ENCODE measurements at regions not wholly inside any gene's neighbourhood (a gene's known extent, or its start where the extent isn't known, plus 50 kb on each side); places are given as distances from the start of the nearest gene placed in this dataset.

- no peaks in the 10 kb centered on the region for H3K9me3 ChIP-seq (ENCODE audit: control insufficient read depth in 1 of 2, low read length in 2 of 2)
- H3K9ac ChIP-seq (ENCODE audit: low read depth in 1 of 2, low read length in 2 of 2): no peak overlapping the region
Measured at GRCh38 chr2:6493669-6494068, 372.0 kb downstream of the CMPK2 start.

GRCh38 chr2:6495466-6495865 is 370.2 kb downstream of the CMPK2 start:
- Histone ChIP-seq H3K4me1 (ENCODE audit: control insufficient read depth in 1 of 2, insufficient read depth in 2 of 2, low read length in 2 of 2) (no peaks in the 10 kb centered on the region), H3K27ac (ENCODE audit: low read depth, low read length) (no peak overlapping the region), H3K4me3 (ENCODE audit: low read depth in 1 of 2, low read length in 2 of 2) (no peak overlapping the region), H3K27me3 (ENCODE audit: control insufficient read depth in 1 of 2, insufficient read depth in 2 of 2, low read length in 2 of 2) (no peaks in the 10 kb centered on the region), H3K9ac (ENCODE audit: low read depth in 1 of 2, low read length in 2 of 2) (no peak overlapping the region), H3K9me3 (ENCODE audit: control insufficient read depth in 1 of 2, low read length in 2 of 2) (no peaks in the 10 kb centered on the region), H3K36me3 (ENCODE audit: control insufficient read depth in 1 of 2, insufficient read depth in 2 of 2, low read length in 2 of 2) (no peaks in the 10 kb centered on the region)

More at GRCh38 chr2:6493669-6494068, 372.0 kb downstream of the CMPK2 start:
- Histone ChIP-seq H3K27ac (ENCODE audit: low read depth, low read length) (no peak overlapping the region), H3K4me3 (ENCODE audit: low read depth in 1 of 2, low read length in 2 of 2) (no peak overlapping the region), H3K27me3 (ENCODE audit: control insufficient read depth in 1 of 2, insufficient read depth in 2 of 2, low read length in 2 of 2) (no peaks in the 10 kb centered on the region), H3K4me1 (ENCODE audit: control insufficient read depth in 1 of 2, insufficient read depth in 2 of 2, low read length in 2 of 2) (no peaks in the 10 kb centered on the region), H3K36me3 (ENCODE audit: control insufficient read depth in 1 of 2, insufficient read depth in 2 of 2, low read length in 2 of 2) (no peaks in the 10 kb centered on the region)

- Histone ChIP-seq H3K27me3 (ENCODE audit: control insufficient read depth in 1 of 2, insufficient read depth in 2 of 2, low read length in 2 of 2) (no peaks in the 10 kb centered on the region), H3K4me1 (ENCODE audit: control insufficient read depth in 1 of 2, insufficient read depth in 2 of 2, low read length in 2 of 2) (no peaks in the 10 kb centered on the region), H3K9ac (ENCODE audit: low read depth in 1 of 2, low read length in 2 of 2) (no peak overlapping the region), H3K36me3 (ENCODE audit: control insufficient read depth in 1 of 2, insufficient read depth in 2 of 2, low read length in 2 of 2) (no peaks in the 10 kb centered on the region), H3K4me3 (ENCODE audit: low read depth in 1 of 2, low read length in 2 of 2) (no peak overlapping the region), H3K9me3 (ENCODE audit: control insufficient read depth in 1 of 2, low read length in 2 of 2) (no peaks in the 10 kb centered on the region), H3K27ac (ENCODE audit: low read depth, low read length) (no peak overlapping the region)
Measured at GRCh38 chr2:6496376-6496775, 369.3 kb downstream of the CMPK2 start.

GRCh38 chr2:6497048-6497447 is 368.7 kb downstream of the CMPK2 start:
- no peaks in the 10 kb centered on the region for H3K27me3 ChIP-seq (ENCODE audit: control insufficient read depth in 1 of 2, insufficient read depth in 2 of 2, low read length in 2 of 2)
- H3K36me3 ChIP-seq (ENCODE audit: control insufficient read depth in 1 of 2, insufficient read depth in 2 of 2, low read length in 2 of 2): no peaks in the 10 kb centered on the region
- no peak overlapping the region for H3K9ac ChIP-seq (ENCODE audit: low read depth in 1 of 2, low read length in 2 of 2)
- H3K4me3 ChIP-seq (ENCODE audit: low read depth in 1 of 2, low read length in 2 of 2): no peak overlapping the region
- no peaks in the 10 kb centered on the region for H3K4me1 ChIP-seq (ENCODE audit: control insufficient read depth in 1 of 2, insufficient read depth in 2 of 2, low read length in 2 of 2)
- no peak overlapping the region for H3K27ac ChIP-seq (ENCODE audit: low read depth, low read length)
- H3K9me3 ChIP-seq (ENCODE audit: control insufficient read depth in 1 of 2, low read length in 2 of 2): no peaks in the 10 kb centered on the region

- Histone ChIP-seq H3K9me3 (ENCODE audit: control insufficient read depth in 1 of 2, low read length in 2 of 2) (no peaks in the 10 kb centered on the region), H3K4me1 (ENCODE audit: control insufficient read depth in 1 of 2, insufficient read depth in 2 of 2, low read length in 2 of 2) (no peaks in the 10 kb centered on the region), H3K36me3 (ENCODE audit: control insufficient read depth in 1 of 2, insufficient read depth in 2 of 2, low read length in 2 of 2) (no peaks in the 10 kb centered on the region), H3K27ac (ENCODE audit: low read depth, low read length) (no peak overlapping the region), H3K4me3 (ENCODE audit: low read depth in 1 of 2, low read length in 2 of 2) (no peak overlapping the region), H3K9ac (ENCODE audit: low read depth in 1 of 2, low read length in 2 of 2) (no peak overlapping the region), H3K27me3 (ENCODE audit: control insufficient read depth in 1 of 2, insufficient read depth in 2 of 2, low read length in 2 of 2) (no peaks in the 10 kb centered on the region)
Measured at GRCh38 chr2:6498841-6499240, 366.9 kb downstream of the CMPK2 start.

- H3K36me3 ChIP-seq (ENCODE audit: control insufficient read depth in 1 of 2, insufficient read depth in 2 of 2, low read length in 2 of 2): no peaks in the 10 kb centered on the region
- H3K4me3 ChIP-seq (ENCODE audit: low read depth in 1 of 2, low read length in 2 of 2): no peak overlapping the region
- H3K9ac ChIP-seq (ENCODE audit: low read depth in 1 of 2, low read length in 2 of 2): no peak overlapping the region
- H3K9me3 ChIP-seq (ENCODE audit: control insufficient read depth in 1 of 2, low read length in 2 of 2): no peaks in the 10 kb centered on the region
- no peaks in the 10 kb centered on the region for H3K4me1 ChIP-seq (ENCODE audit: control insufficient read depth in 1 of 2, insufficient read depth in 2 of 2, low read length in 2 of 2)
- no peak overlapping the region for H3K27ac ChIP-seq (ENCODE audit: low read depth, low read length)
- H3K27me3 ChIP-seq (ENCODE audit: control insufficient read depth in 1 of 2, insufficient read depth in 2 of 2, low read length in 2 of 2): no peaks in the 10 kb centered on the region
Measured at GRCh38 chr2:6499691-6500090, 366.0 kb downstream of the CMPK2 start.

GRCh38 chr2:6506361-6506794 is 359.3 kb downstream of the CMPK2 start:
- Histone ChIP-seq H3K36me3 (ENCODE audit: control insufficient read depth in 1 of 2, insufficient read depth in 2 of 2, low read length in 2 of 2) (no peaks in the 10 kb centered on the region), H3K9me3 (ENCODE audit: control insufficient read depth in 1 of 2, low read length in 2 of 2) (no peaks in the 10 kb centered on the region), H3K9ac (ENCODE audit: low read depth in 1 of 2, low read length in 2 of 2) (no peak overlapping the region), H3K4me1 (ENCODE audit: control insufficient read depth in 1 of 2, insufficient read depth in 2 of 2, low read length in 2 of 2) (no peaks in the 10 kb centered on the region), H3K27me3 (ENCODE audit: control insufficient read depth in 1 of 2, insufficient read depth in 2 of 2, low read length in 2 of 2) (no peaks in the 10 kb centered on the region), H3K4me3 (ENCODE audit: low read depth in 1 of 2, low read length in 2 of 2) (no peak overlapping the region), H3K27ac (ENCODE audit: low read depth, low read length) (no peak overlapping the region)

GRCh38 chr2:6506859-6507258 is 358.8 kb downstream of the CMPK2 start:
- Histone ChIP-seq H3K9ac (ENCODE audit: low read depth in 1 of 2, low read length in 2 of 2) (no peak overlapping the region), H3K27ac (ENCODE audit: low read depth, low read length) (no peak overlapping the region), H3K4me3 (ENCODE audit: low read depth in 1 of 2, low read length in 2 of 2) (no peak overlapping the region), H3K36me3 (ENCODE audit: control insufficient read depth in 1 of 2, insufficient read depth in 2 of 2, low read length in 2 of 2) (no peaks in the 10 kb centered on the region), H3K4me1 (ENCODE audit: control insufficient read depth in 1 of 2, insufficient read depth in 2 of 2, low read length in 2 of 2) (no peaks in the 10 kb centered on the region), H3K27me3 (ENCODE audit: control insufficient read depth in 1 of 2, insufficient read depth in 2 of 2, low read length in 2 of 2) (no peaks in the 10 kb centered on the region), H3K9me3 (ENCODE audit: control insufficient read depth in 1 of 2, low read length in 2 of 2) (no peaks in the 10 kb centered on the region)

GRCh38 chr2:6510532-6510931 is 355.2 kb downstream of the CMPK2 start:
- H3K36me3 ChIP-seq (ENCODE audit: control insufficient read depth in 1 of 2, insufficient read depth in 2 of 2, low read length in 2 of 2): no peaks in the 10 kb centered on the region
- H3K27me3 ChIP-seq (ENCODE audit: control insufficient read depth in 1 of 2, insufficient read depth in 2 of 2, low read length in 2 of 2): no peaks in the 10 kb centered on the region
- H3K4me3 ChIP-seq (ENCODE audit: low read depth in 1 of 2, low read length in 2 of 2): no peak overlapping the region
- H3K9ac ChIP-seq (ENCODE audit: low read depth in 1 of 2, low read length in 2 of 2): no peak overlapping the region
- no peaks in the 10 kb centered on the region for H3K4me1 ChIP-seq (ENCODE audit: control insufficient read depth in 1 of 2, insufficient read depth in 2 of 2, low read length in 2 of 2)
- no peaks in the 10 kb centered on the region for H3K9me3 ChIP-seq (ENCODE audit: control insufficient read depth in 1 of 2, low read length in 2 of 2)
- no peak overlapping the region for H3K27ac ChIP-seq (ENCODE audit: low read depth, low read length)

- no peaks in the 10 kb centered on the region for H3K4me1 ChIP-seq (ENCODE audit: control insufficient read depth in 1 of 2, insufficient read depth in 2 of 2, low read length in 2 of 2)
- H3K27ac ChIP-seq (ENCODE audit: low read depth, low read length): no peak overlapping the region
- H3K4me3 ChIP-seq (ENCODE audit: low read depth in 1 of 2, low read length in 2 of 2): no peak overlapping the region
- H3K27me3 ChIP-seq (ENCODE audit: control insufficient read depth in 1 of 2, insufficient read depth in 2 of 2, low read length in 2 of 2): no peaks in the 10 kb centered on the region
- H3K9me3 ChIP-seq (ENCODE audit: control insufficient read depth in 1 of 2, low read length in 2 of 2): no peaks in the 10 kb centered on the region
- H3K36me3 ChIP-seq (ENCODE audit: control insufficient read depth in 1 of 2, insufficient read depth in 2 of 2, low read length in 2 of 2): no peaks in the 10 kb centered on the region
- H3K9ac ChIP-seq (ENCODE audit: low read depth in 1 of 2, low read length in 2 of 2): no peak overlapping the region
Measured at GRCh38 chr2:6512589-6512988, 353.1 kb downstream of the CMPK2 start.

GRCh38 chr2:6516674-6517073 is 349.0 kb downstream of the CMPK2 start:
- Histone ChIP-seq H3K27ac (ENCODE audit: low read depth, low read length) (no peak overlapping the region), H3K4me3 (ENCODE audit: low read depth in 1 of 2, low read length in 2 of 2) (no peak overlapping the region), H3K9me3 (ENCODE audit: control insufficient read depth in 1 of 2, low read length in 2 of 2) (no peaks in the 10 kb centered on the region), H3K36me3 (ENCODE audit: control insufficient read depth in 1 of 2, insufficient read depth in 2 of 2, low read length in 2 of 2) (no peaks in the 10 kb centered on the region), H3K27me3 (ENCODE audit: control insufficient read depth in 1 of 2, insufficient read depth in 2 of 2, low read length in 2 of 2) (no peaks in the 10 kb centered on the region), H3K9ac (ENCODE audit: low read depth in 1 of 2, low read length in 2 of 2) (no peak overlapping the region), H3K4me1 (ENCODE audit: control insufficient read depth in 1 of 2, insufficient read depth in 2 of 2, low read length in 2 of 2) (no peaks in the 10 kb centered on the region)

Data from duodenal mucosa (tissue), 2 donors.